Right atrium auricular region (tissue), 2 donors: ENCODE measurements at regions not wholly inside any gene's neighbourhood (a gene's known extent, or its start where the extent isn't known, plus 50 kb on each side); places are given as distances from the start of the nearest gene placed in this dataset.
"Not testable (repeated sequence)": the region's sequence is repeated elsewhere in the genome, so short reads cannot be mapped to it uniquely, and the experiment has no call there.

ENCODE experiments used
- DNase-seq: peaks from one replicate; pipeline ENCODE4 v3.0.0-alpha.2; 2019; ENCODE audit warnings: low spot score
- H3K27ac ChIP-seq, 2 donors: fragments of 200-600 bp; sonication (generic); 1 replicate in 1 of 2; 2 replicates in 1 of 2; pipeline ENCODE4 v1.5.1; 2016 to 2019
- H3K27me3 ChIP-seq, 2 donors: fragments of 200-600 bp; sonication (generic); one replicate each; pipeline versions ENCODE4 v1.5.1 to v1.6.0; 2017 to 2019
- H3K36me3 ChIP-seq: fragments of 200-600 bp; sonication (generic); one replicate; pipeline ENCODE4 v1.5.1; 2016
- H3K4me1 ChIP-seq, 2 donors: fragments of 200-600 bp; sonication (generic); one replicate each; pipeline versions ENCODE4 v1.5.1 to v1.6.0; 2017 to 2019
- H3K4me3 ChIP-seq, 2 donors: fragments of 200-600 bp; sonication (generic); 1 replicate in 1 of 2; 2 replicates in 1 of 2; pipeline ENCODE4 v1.5.1; 2017 to 2019; ENCODE audit warnings: mild to moderate bottlenecking in 1 of 2, moderate library complexity in 1 of 2
- H3K9me3 ChIP-seq, 2 donors: fragments of 200-600 bp; sonication (generic); one replicate each; pipeline ENCODE4 v1.5.1; 2019
- TF ChIP-seq, protein P1 (sequence below), 2 donors: fragments of 200-600 bp; sonication (generic); IDR thresholded peaks; one replicate each; pipeline ENCODE4 v1.5.1; 2019; ENCODE audit warnings: antibody characterized with exemption in 2 of 2

DNA sequence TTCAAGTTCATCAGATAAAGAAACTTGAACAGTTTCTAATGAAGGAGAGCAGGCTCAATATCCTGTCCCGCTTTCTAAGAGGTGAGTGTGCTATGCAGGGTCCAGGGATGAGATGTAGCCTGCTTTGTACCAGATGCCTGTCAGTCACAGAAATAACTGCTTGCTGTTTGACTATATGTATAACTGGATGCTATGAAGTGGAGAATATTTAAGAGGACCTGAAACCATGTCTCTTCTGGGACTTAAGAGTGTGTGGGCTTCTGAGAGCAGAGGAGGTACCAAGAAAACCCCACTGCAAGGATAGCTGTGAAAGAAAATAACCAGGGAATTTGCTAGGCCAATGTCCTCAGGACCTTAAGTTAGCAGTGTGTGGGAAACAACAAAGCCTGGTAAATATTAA, 246.3 kb upstream of the RFC3 start:
- TF ChIP-seq, protein P1, sequence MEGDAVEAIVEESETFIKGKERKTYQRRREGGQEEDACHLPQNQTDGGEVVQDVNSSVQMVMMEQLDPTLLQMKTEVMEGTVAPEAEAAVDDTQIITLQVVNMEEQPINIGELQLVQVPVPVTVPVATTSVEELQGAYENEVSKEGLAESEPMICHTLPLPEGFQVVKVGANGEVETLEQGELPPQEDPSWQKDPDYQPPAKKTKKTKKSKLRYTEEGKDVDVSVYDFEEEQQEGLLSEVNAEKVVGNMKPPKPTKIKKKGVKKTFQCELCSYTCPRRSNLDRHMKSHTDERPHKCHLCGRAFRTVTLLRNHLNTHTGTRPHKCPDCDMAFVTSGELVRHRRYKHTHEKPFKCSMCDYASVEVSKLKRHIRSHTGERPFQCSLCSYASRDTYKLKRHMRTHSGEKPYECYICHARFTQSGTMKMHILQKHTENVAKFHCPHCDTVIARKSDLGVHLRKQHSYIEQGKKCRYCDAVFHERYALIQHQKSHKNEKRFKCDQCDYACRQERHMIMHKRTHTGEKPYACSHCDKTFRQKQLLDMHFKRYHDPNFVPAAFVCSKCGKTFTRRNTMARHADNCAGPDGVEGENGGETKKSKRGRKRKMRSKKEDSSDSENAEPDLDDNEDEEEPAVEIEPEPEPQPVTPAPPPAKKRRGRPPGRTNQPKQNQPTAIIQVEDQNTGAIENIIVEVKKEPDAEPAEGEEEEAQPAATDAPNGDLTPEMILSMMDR (IDR thresholded peaks at IDR 0.05), result no peak
- Histone ChIP-seq H3K9me3 (no peaks in the 10 kb centered on the region), H3K27me3 (no peaks in the 10 kb centered on the region), H3K4me3 (no peak overlapping the region), H3K27ac (no peak overlapping the region), H3K36me3 (no peaks in the 10 kb centered on the region), H3K4me1 (peaks cover 0 to 1% of the 10 kb centered on the region in 2 donors)
- DNase-seq, result no peak

GRCh38 chr13:33572322-33572721, 245.6 kb upstream of the RFC3 start:
- H3K4me1 ChIP-seq, H3K36me3 ChIP-seq, H3K9me3 ChIP-seq, H3K4me3 ChIP-seq, H3K27me3 ChIP-seq, H3K27ac ChIP-seq, DNase-seq: not testable (repeated sequence)

GRCh38 chr13:33575378-33575777, 242.6 kb upstream of the RFC3 start:
- Histone ChIP-seq H3K9me3 (no peaks in the 10 kb centered on the region), H3K27ac (no peak overlapping the region), H3K36me3 (no peaks in the 10 kb centered on the region), H3K4me3 (no peak overlapping the region), H3K27me3 (no peaks in the 10 kb centered on the region), H3K4me1 (peaks cover 0 to 9% of the 10 kb centered on the region in 2 donors)
- TF ChIP-seq, protein P1 (IDR thresholded peaks at IDR 0.05), result no peak
- no peak for DNase-seq

GRCh38 chr13:33577007-33577406, 240.9 kb upstream of the RFC3 start:
- Histone ChIP-seq H3K4me1 (peaks cover 0 to 9% of the 10 kb centered on the region in 2 donors), H3K9me3 (no peaks in the 10 kb centered on the region), H3K27me3 (no peaks in the 10 kb centered on the region), H3K36me3 (no peaks in the 10 kb centered on the region), H3K27ac (no peak overlapping the region), H3K4me3 (no peak overlapping the region)
- TF ChIP-seq, protein P1 (IDR thresholded peaks at IDR 0.05), result no peak
- DNase-seq, result no peak

DNA sequence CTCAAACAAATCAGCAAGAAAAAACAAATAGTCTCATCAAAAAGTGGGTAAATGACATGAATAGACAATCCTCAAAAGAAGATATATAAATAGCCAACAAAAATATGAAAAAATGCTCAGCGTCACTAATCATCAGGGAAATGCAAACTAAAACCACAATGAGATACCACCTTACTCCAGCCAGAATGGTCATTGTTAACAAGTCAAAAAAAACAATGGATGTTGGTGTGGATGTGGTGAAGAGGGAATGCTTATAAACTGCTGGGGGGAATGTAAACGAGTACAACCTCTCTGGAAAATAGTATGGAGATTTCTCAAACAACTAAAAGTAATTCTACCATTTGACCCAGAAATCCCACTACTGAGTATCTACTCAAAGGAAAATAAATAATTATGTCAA, 239.2 kb upstream of the RFC3 start:
- TF ChIP-seq, protein P1 (IDR thresholded peaks at IDR 0.05), result no peak
- no peaks in the 10 kb centered on the region for H3K9me3 ChIP-seq
- no peak for DNase-seq

GRCh38 chr13:33582121-33582520, 235.8 kb upstream of the RFC3 start:
- Histone ChIP-seq H3K27ac (no peak overlapping the region), H3K27me3 (no peaks in the 10 kb centered on the region), H3K4me3 (no peak overlapping the region), H3K9me3 (no peaks in the 10 kb centered on the region), H3K4me1 (peaks cover 0 to 3% of the 10 kb centered on the region in 2 donors), H3K36me3 (no peaks in the 10 kb centered on the region)
- TF ChIP-seq, protein P1 (IDR thresholded peaks at IDR 0.05), result no peak
- no peak for DNase-seq

More for the DNA sequence above, 239.2 kb upstream of the RFC3 start:
- Histone ChIP-seq H3K4me3 (no peak overlapping the region), H3K27ac (no peak overlapping the region), H3K36me3 (no peaks in the 10 kb centered on the region), H3K27me3 (no peaks in the 10 kb centered on the region), H3K4me1 (peaks cover 0 to 9% of the 10 kb centered on the region in 2 donors)
